Activated naive CD8-positive, alpha-beta T cell (primary cell): ENCODE measurements at regions not wholly inside any gene's neighbourhood (a gene's known extent, or its start where the extent isn't known, plus 50 kb on each side); places are given as distances from the start of the nearest gene placed in this dataset.
"Not testable (repeated sequence)": the region's sequence is repeated elsewhere in the genome, so short reads cannot be mapped to it uniquely, and the experiment has no call there.

Experiments used
- H3K27ac Mint-ChIP-seq: one replicate; pipeline ENCODE4 v1.8.0; 2021; ENCODE audit warnings: mixed read lengths
- H3K27me3 Mint-ChIP-seq: one replicate; pipeline ENCODE4 v1.8.0; 2021; ENCODE audit warnings: mixed read lengths
- H3K36me3 Mint-ChIP-seq: one replicate; pipeline ENCODE4 v1.8.0; 2021; ENCODE audit warnings: mixed read lengths
- H3K4me1 Mint-ChIP-seq: one replicate; pipeline ENCODE4 v1.8.0; 2021; ENCODE audit warnings: low read depth, mixed read lengths
- H3K4me3 Mint-ChIP-seq: one replicate; pipeline ENCODE4 v1.8.0; 2021; ENCODE audit warnings: mild to moderate bottlenecking, mixed read lengths
- H3K9me3 Mint-ChIP-seq: one replicate; pipeline ENCODE4 v1.8.0; 2021; ENCODE audit warnings: low read depth, mixed read lengths

DNA sequence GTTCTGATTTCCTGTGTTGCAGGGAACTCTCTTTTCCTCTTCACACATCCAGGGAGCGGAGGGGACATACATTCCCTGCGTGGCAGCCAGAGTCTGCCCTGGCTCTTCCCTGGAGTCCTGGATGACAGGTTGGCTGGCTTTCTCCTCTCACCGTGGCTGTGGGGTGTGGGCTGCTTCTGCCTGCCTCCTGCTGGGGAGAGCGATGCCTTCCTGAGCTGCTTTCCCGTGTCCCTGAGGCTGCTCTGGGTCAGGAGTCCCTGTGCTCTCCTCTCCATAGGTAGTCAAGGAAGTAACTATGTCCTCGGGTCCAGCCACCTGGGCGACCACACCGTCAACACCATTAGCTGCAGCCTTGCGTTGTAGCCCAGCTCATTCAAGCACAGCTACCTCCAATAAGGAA, 451.7 kb downstream of the QKI start:
- Mint-ChIP-seq H3K36me3 (no peaks in the 10 kb centered on the region), H3K9me3 (no peaks in the 10 kb centered on the region), H3K4me1 (peaks cover under 1% of the 10 kb centered on the region), H3K27ac (no peak overlapping the region), H3K27me3 (peaks cover 7% of the 10 kb centered on the region), H3K4me3 (no peak overlapping the region)

DNA sequence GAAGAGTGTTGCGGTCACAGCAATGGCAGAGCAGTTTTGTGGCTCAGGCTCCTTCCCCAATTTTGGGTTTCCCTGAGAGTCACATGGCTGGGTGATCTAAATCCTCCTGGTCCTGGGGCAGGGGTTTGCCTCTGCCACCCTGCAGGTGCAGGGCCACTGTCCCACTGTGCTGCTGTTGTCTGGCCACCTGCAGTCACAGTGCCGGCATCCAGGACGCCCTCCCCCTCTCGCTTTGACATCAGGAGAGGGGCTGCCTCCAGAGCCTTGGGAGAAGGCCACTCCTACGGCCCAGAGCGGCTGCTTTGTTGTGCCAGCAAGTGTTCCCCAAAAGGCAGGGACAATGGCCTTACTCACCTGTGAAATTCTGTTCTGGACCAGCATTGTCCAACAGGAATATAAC, 449.0 kb downstream of the QKI start:
- Mint-ChIP-seq H3K27ac (no peak overlapping the region), H3K9me3 (no peaks in the 10 kb centered on the region), H3K36me3 (no peaks in the 10 kb centered on the region), H3K27me3 (peaks cover 10% of the 10 kb centered on the region), H3K4me1 (peaks cover 10% of the 10 kb centered on the region), H3K4me3 (no peak overlapping the region)

DNA sequence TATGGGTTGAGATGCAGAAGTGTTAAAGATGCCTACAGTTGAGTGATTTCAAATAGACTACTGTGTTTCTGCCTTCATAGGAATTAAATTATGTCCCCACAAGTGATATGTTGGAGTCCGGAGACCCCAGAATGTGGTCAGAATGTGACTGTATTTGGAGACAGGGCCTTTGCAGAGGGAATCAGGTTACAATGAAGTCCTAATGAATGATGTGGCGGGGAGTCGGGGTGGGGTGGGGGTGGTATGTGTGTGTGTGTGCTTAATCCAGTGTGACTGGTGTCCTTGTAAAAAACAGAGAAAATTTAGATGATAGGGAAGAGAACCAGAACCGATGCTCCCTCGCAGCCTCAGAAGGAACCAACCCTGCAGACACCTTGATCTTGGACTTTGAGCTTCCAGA, 448.2 kb downstream of the QKI start:
- Mint-ChIP-seq H3K36me3 (no peaks in the 10 kb centered on the region), H3K27ac (no peak overlapping the region), H3K4me3 (no peak overlapping the region), H3K27me3 (peaks cover 12% of the 10 kb centered on the region), H3K4me1 (peaks cover 10% of the 10 kb centered on the region), H3K9me3 (no peaks in the 10 kb centered on the region)

DNA sequence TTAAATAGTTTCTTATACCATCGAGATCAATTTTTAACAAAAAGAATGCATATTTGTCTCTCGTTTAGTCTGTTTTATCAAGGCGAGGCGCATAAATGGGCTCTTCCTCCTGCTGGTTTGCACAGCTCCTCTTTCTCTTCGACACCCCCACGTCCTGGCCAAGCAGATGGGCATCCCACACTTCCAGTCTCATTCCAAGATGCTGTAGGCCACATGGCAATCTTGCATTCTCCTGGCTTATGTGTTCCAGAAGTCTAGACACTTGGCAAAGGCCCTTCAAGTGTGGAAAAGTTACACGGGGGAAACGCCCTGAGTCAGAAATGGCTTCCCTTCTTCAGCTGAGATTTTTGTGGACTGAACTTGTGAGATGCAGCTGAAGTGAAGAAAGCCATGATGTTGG, 447.1 kb downstream of the QKI start:
- H3K4me3 Mint-ChIP-seq = no peak overlapping the region
- peaks cover 12% of the 10 kb centered on the region for H3K27me3 Mint-ChIP-seq
- H3K4me1 Mint-ChIP-seq = peaks cover 10% of the 10 kb centered on the region
- no peak overlapping the region for H3K27ac Mint-ChIP-seq
- H3K36me3 Mint-ChIP-seq = no peaks in the 10 kb centered on the region
- no peaks in the 10 kb centered on the region for H3K9me3 Mint-ChIP-seq

DNA sequence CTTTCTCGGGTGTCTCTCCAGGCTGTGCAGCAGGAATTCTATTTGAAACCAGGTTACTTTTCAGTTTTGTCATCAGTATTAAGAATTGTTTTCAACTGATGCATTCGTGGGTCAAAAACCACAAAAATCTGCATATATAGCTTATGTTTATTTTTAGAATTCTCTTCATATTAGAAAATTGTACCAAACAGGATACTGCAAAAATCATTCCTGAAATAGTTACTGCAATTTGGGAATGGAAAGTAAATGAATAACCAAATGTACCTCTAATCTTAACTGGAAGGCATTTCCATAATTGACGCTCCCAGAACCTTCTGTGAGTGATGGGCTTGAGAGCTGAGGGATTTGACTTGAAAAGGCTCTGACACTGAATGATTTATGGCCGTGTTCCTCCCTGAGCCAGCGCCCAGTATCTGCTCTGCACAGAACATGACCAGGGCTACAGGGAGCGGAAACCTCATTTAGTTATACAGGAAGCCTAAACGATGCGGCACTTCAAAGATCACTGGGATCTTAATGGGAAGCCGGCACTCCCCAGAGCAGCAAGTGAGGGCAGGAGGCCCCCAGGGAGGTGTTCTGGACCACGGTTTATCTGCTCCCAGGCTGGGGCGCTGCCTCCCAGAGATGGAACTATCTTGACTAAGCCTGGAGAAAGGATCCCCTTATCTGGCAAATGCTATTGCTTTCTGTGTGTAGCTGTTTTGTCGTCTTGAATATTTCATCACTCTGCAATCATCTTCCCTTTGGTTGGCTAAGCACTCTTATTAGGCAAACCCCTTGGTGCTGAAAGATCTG, 446.0 kb downstream of the QKI start:
- Mint-ChIP-seq H3K27ac (no peak overlapping the region), H3K36me3 (no peaks in the 10 kb centered on the region), H3K27me3 (peaks cover 12% of the 10 kb centered on the region), H3K4me1 (peaks cover 10% of the 10 kb centered on the region), H3K9me3 (no peaks in the 10 kb centered on the region), H3K4me3 (no peak overlapping the region)

DNA sequence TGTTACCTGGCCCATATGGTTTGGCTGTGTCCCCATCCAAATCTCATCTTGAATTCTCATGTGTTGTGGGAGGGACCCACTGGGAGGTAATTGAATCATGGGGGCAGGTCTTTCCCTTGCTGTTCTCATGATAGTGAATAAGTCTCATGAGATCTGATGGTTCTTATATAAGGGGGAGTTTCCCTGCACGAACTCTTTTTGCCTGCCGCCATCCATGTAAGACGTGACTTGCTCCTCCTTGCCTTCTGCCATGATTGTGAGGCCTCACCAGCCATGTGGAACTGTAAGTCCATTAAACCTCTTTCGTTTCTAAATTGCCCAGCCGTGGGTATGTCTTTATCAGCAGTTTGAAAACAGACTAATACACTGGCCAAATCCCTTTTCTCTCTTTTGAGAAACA, 444.4 kb downstream of the QKI start:
- not testable (repeated sequence) for H3K9me3 Mint-ChIP-seq, H3K4me3 Mint-ChIP-seq, H3K27ac Mint-ChIP-seq, H3K27me3 Mint-ChIP-seq, H3K4me1 Mint-ChIP-seq, H3K36me3 Mint-ChIP-seq

DNA sequence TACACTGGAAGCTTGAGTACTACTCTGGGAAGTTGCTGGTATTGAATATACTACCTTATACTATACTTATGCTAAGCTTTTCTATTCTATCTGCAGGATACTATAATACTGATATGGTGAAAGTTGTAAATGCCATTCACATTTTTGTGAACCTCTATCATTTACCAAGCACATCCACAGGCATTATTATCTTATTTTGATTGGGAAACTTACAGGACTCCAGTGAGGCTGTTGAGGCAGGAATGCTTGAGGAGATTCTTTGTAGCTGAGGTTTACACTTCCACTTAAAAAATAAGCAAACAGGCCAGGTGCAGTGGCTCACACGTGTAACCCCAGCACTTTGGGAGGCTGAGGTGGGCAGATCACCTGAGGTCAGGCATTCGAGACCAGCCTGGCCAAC, 442.9 kb downstream of the QKI start:
- H3K4me3 Mint-ChIP-seq = no peak overlapping the region
- H3K36me3 Mint-ChIP-seq = no peaks in the 10 kb centered on the region
- H3K9me3 Mint-ChIP-seq = no peaks in the 10 kb centered on the region
- peaks cover 10% of the 10 kb centered on the region for H3K4me1 Mint-ChIP-seq
- no peak overlapping the region for H3K27ac Mint-ChIP-seq
- peaks cover 5% of the 10 kb centered on the region for H3K27me3 Mint-ChIP-seq

DNA sequence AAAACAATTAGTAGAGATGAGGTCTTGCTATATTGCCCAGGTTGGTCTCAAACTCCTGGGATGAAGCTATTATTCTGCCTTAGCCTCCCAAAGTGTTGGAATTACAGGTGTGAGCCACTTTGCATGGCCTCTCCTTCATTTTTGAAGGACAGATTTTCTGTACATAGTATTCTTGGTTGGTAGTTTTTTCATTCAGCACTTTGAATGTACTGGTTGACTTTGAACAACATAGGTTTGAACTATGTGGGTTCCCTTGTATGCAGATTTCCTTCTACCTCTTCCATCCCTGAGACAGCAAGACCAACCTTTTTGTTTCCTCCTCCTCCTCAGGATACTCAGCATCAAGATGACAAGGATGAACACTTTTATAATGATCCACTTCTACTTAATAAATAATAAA, 436.4 kb downstream of the QKI start:
- no peaks in the 10 kb centered on the region for H3K4me1 Mint-ChIP-seq
- H3K36me3 Mint-ChIP-seq = no peaks in the 10 kb centered on the region
- H3K9me3 Mint-ChIP-seq = peaks cover 20% of the 10 kb centered on the region
- H3K27ac Mint-ChIP-seq = no peak overlapping the region
- no peak overlapping the region for H3K4me3 Mint-ChIP-seq
- H3K27me3 Mint-ChIP-seq = peaks cover 2% of the 10 kb centered on the region

DNA sequence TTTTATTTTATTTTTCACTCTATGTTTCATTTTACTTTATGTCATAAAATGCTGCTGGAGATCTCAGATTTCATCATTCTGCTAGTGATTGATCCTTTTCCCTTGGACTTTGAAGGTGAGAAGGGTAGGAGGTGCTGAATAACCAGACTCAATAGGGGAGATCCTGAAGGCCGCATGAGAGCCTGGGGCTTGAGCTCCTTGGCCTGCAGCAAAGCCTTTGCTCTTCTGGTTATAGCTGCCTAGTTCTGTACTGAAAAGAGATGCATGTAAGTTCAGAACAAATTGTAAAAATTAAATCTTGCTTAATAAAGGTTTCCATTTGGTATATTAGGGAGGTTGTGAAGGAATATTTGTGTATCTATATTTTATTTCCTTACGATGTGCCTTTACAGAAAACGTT, 430.2 kb downstream of the QKI start:
- Mint-ChIP-seq H3K9me3 (peaks cover 20% of the 10 kb centered on the region), H3K27ac (no peak overlapping the region), H3K4me3 (no peak overlapping the region), H3K36me3 (no peaks in the 10 kb centered on the region), H3K27me3 (peaks cover 2% of the 10 kb centered on the region), H3K4me1 (no peaks in the 10 kb centered on the region)

DNA sequence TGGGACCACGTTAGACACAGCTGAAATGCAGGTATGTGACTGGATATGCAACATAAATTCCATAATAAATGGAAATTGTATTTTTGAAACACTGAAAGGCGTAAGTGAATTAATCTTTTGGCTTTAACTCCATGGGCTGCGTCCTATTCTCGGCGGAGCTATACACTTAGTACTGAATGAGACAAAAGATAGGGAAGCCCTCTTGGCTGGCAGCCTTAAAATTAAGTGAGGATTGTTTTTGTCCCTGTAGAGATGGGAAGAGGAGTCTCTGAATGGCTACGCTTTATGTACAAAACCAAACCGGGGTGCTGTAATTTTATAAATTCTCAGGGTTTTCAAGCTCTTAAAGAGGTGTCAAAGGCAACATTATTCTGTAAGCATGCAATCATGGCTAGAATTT, 429.8 kb downstream of the QKI start:
- H3K4me1 Mint-ChIP-seq = no peaks in the 10 kb centered on the region
- H3K36me3 Mint-ChIP-seq = no peaks in the 10 kb centered on the region
- H3K9me3 Mint-ChIP-seq = peaks cover 18% of the 10 kb centered on the region
- H3K27ac Mint-ChIP-seq = no peak overlapping the region
- no peak overlapping the region for H3K4me3 Mint-ChIP-seq
- peaks cover 2% of the 10 kb centered on the region for H3K27me3 Mint-ChIP-seq

DNA sequence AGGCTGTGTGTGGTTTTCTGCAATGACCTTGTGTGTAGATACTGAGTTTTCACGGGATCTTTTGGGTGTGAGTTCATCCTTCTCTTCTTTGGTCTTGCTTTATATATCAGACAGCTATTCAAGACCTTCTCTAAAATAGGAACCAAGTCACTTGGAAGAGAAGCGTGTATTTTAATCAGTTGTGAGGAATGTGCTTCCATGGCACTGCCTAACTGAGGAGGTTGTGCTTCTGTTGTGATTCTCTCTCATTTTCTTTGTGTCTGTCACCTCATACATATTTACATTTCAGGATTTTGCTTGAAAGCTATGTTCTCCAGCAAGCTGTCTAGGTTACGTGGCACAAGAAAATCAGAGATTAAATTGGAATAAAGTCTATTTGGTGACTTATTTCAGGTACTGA, 428.7 kb downstream of the QKI start:
- H3K27me3 Mint-ChIP-seq = no peaks in the 10 kb centered on the region
- H3K4me3 Mint-ChIP-seq = no peak overlapping the region
- H3K27ac Mint-ChIP-seq = no peak overlapping the region
- H3K4me1 Mint-ChIP-seq = no peaks in the 10 kb centered on the region
- H3K36me3 Mint-ChIP-seq = no peaks in the 10 kb centered on the region
- peaks cover 12% of the 10 kb centered on the region for H3K9me3 Mint-ChIP-seq

DNA sequence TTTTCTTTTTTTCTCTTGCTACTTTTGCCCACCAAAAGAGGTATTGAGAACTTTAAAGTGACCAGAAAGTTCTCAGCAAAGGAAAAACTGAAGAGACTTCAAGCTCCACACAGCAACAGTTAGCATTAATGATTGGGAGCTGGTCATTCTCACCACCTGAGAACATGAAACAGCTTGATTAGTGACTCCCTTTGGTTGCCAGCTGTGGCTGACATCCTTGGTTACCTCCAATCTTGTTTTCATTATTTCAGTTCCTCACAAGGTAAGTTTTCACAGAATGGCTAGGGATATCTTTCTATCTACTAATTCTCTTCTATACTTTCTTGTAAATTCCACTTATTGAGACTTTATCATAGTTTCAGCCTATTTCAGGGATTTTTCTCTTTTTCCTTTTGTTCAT, 427.9 kb downstream of the QKI start:
- no peaks in the 10 kb centered on the region for H3K36me3 Mint-ChIP-seq
- no peak overlapping the region for H3K27ac Mint-ChIP-seq
- peaks cover 12% of the 10 kb centered on the region for H3K9me3 Mint-ChIP-seq
- H3K4me3 Mint-ChIP-seq = no peak overlapping the region
- H3K4me1 Mint-ChIP-seq = no peaks in the 10 kb centered on the region
- H3K27me3 Mint-ChIP-seq = no peaks in the 10 kb centered on the region

DNA sequence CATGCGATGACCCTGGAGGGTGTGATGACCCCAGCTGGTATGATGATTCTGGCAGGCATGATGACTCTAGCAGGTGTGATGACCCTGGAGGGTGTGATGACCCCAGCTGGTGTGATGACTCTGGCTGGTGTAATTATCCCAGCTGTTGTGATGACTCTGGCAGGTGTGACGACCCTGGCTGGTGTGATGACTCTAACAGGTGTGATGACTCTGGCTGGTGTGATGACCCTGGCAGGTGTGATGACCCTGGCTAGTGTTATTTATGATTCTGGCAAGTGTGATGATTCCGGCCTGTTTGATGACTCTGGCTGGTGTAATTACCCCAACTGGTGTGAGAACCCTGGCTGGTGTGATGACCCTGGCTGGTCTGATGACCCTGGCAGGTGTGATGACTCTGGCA, 427.2 kb downstream of the QKI start:
- Mint-ChIP-seq H3K36me3 (no peaks in the 10 kb centered on the region), H3K4me3 (no peak overlapping the region), H3K9me3 (peaks cover 12% of the 10 kb centered on the region), H3K4me1 (no peaks in the 10 kb centered on the region), H3K27me3 (no peaks in the 10 kb centered on the region), H3K27ac (no peak overlapping the region)

DNA sequence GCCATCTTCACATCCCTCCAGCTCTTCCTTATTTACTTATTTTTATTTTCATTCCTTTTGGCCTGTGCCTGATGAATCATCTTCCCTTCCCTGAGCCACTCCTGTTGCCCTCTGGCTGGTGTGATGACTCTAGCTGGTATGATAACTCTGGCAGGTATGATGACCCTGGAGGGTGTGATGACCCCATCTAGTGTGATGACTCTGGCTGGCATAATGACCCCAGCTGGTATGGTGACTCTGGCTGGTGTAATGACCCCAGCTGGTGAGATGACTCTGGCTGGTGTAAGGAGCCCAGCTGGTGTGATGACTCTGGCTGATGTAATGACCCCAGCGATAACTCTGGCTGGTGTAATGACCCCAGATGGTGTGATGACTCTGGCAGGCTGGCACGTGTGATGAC, 426.8 kb downstream of the QKI start:
- Mint-ChIP-seq H3K27ac (no peak overlapping the region), H3K36me3 (no peaks in the 10 kb centered on the region), H3K4me3 (no peak overlapping the region), H3K9me3 (peaks cover 12% of the 10 kb centered on the region), H3K27me3 (no peaks in the 10 kb centered on the region), H3K4me1 (no peaks in the 10 kb centered on the region)

DNA sequence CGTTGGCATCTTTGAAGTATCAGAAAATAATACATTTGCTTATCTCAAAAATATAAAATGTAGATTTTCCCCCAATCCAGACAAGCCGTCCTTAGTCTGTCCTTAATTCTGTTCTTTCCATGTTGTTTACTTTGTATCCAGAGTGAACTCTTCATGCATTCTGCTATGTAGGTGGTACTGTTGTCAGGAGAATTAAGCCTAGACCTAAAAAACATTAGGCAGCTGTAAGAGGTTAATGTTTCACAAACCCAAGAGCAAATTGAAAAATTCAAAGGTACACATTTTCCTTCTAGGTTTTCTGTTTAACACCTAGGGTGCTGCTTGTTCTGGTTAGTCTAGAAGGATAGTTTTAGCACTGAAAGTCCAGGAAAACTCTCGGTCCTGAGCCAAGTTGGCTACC, 426.4 kb downstream of the QKI start:
- Mint-ChIP-seq H3K9me3 (peaks cover 12% of the 10 kb centered on the region), H3K4me1 (no peaks in the 10 kb centered on the region), H3K4me3 (no peak overlapping the region), H3K36me3 (no peaks in the 10 kb centered on the region), H3K27me3 (no peaks in the 10 kb centered on the region), H3K27ac (no peak overlapping the region)

DNA sequence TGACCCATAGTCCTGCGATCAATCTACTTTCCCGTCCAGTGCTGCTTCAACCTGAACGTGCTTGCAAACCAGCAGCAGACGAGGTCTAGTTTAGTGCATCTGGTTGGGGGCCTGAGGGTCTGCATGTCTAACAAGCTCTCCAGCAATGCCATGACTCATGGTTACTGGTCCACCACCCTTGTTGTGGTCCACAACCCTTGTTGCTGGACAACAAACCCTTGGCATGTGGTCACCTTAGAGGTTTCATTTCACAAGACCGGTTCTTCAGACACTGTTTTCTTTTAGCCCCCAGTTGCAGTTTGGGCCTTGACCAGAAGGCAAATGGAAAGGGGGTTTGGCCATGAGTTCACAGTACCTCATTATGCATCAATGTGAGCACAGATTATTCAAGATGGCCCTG, 424.8 kb downstream of the QKI start:
- Mint-ChIP-seq H3K27ac (no peak overlapping the region), H3K36me3 (no peaks in the 10 kb centered on the region), H3K9me3 (peaks cover 12% of the 10 kb centered on the region), H3K4me3 (no peak overlapping the region), H3K4me1 (no peaks in the 10 kb centered on the region), H3K27me3 (peaks cover 3% of the 10 kb centered on the region)
